Gastroesophageal sphincter (tissue), 3 donors: ENCODE measurements at regions not wholly inside any gene's neighbourhood (a gene's known extent, or its start where the extent isn't known, plus 50 kb on each side); places are given as distances from the start of the nearest gene placed in this dataset.

Experiments used
- CTCF ChIP-seq, 4 experiments: fragments of 200-600 bp in 2 of 4; fragments of 450-650 bp in 2 of 4; sonication (generic) in 1 of 4; IDR thresholded peaks; one replicate each; pipeline ENCODE4 v1.5.1; 2017 to 2019; ENCODE audit warnings: antibody characterized with exemption in 4 of 4, mild to moderate bottlenecking in 2 of 4, moderate library complexity in 2 of 4
- POLR2AphosphoS5 ChIP-seq: sonication (generic); formaldehyde crosslinking; IDR thresholded peaks from one replicate; pipeline ENCODE4 v1.6.1; 2017; ENCODE audit warnings: antibody characterized with exemption

- TF ChIP-seq CTCF (IDR thresholded peaks at IDR 0.05) (no peak), POLR2AphosphoS5 (no peak)
Measured at GRCh38 chr6:113756290-113756665, 100.9 kb upstream of the MARCKS start.
